GM18505 (cell line): ENCODE measurements at regions not wholly inside any gene's neighbourhood (a gene's known extent, or its start where the extent isn't known, plus 50 kb on each side); places are given as distances from the start of the nearest gene placed in this dataset.
"Not testable (repeated sequence)": the region's sequence is repeated elsewhere in the genome, so short reads cannot be mapped to it uniquely, and the experiment has no call there.

Experiments
- ATAC-seq: cut with Tn5 transposase; IDR thresholded peaks from one replicate; pipeline ENCODE4 v1.9.1; 2021; ENCODE audit not compliant: unreplicated experiment
- POLR2A ChIP-seq: IDR thresholded peaks from 4 replicates; pipeline ENCODE4 v1.6.1; 2011; ENCODE audit warnings: borderline replicate concordance; ENCODE audit not compliant: insufficient read depth, insufficient read length; ENCODE audit errors: extremely low read depth

- no peak for ATAC-seq
- no peak for TF ChIP-seq POLR2A
Measured at GRCh38 chr5:115453391-115454095, 91.0 kb downstream of the FEM1C start.

DNA sequence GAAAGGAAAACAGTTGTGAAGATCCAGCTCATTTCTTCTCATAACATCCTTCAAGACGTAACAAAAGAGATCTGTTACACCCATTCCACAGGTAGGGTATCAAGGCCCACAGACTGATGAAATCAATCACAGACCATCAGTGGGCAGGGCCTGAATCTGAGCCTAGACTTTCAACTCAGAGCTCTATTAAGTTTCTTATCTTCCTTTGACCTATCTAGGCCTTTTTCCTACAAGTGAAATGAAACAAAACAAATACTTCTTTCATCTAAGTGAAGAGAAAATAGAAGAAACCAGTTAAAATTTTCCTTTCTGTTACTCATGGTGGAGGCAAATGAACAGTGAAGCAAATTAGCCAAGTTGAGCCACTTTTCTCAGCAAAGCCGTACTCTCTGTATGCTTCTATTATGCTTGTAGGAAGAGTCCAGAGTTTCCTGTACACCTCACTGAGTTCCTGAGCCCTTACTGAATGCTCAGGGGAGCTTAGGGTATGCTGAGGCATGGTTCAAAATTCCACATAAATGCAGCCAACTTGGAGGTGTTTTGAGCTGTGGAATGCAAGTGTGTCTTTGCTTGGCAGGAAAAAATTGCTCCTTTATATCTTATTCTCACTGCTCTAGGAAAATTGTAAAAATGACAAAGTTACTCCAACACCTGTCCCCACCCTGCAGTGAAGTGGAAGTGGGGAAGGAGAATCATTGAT is 91.9 kb downstream of the FEM1C start:
- ATAC-seq: no peak
- TF ChIP-seq POLR2A: no peak

DNA sequence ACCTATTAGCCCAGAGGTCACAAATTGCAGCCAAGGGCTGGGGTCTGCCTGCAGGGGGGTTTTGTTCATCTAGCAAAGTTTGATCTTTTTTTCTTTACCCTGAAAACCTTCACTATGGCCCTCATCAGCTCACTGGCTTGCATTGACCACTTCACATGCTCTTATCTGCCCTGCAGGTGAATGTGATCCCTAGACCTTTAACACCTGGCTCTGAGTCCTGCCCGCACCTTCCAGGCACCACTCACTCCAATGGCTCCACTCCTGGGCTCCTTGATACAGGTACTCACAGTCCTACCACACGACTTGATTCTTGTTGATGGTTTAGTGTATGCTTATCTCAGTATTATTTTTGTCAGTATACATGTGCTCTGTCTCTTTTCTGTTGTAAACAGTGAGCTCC is 92.5 kb downstream of the FEM1C start:
- TF ChIP-seq POLR2A: no peak
- ATAC-seq: no peak

DNA sequence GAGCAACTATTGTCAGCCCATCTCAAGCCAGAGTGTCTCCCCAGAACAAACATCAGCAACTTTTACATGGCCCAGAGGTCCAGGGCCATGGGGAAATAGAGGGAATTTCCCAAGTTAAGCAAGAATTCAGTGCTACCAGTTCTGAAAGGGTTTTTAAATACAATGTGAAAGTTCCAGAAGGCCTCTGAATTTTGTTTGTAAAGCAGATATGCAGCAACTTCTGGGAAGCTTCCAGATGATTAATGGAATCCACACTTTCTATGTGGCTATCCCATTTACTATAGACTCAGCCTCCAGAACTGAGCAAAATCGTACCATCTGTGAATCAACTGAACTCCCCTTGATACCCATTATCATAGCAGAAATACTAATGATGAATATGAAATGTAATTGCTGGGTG is 93.8 kb downstream of the FEM1C start:
- ATAC-seq: no peak
- no peak for TF ChIP-seq POLR2A

DNA sequence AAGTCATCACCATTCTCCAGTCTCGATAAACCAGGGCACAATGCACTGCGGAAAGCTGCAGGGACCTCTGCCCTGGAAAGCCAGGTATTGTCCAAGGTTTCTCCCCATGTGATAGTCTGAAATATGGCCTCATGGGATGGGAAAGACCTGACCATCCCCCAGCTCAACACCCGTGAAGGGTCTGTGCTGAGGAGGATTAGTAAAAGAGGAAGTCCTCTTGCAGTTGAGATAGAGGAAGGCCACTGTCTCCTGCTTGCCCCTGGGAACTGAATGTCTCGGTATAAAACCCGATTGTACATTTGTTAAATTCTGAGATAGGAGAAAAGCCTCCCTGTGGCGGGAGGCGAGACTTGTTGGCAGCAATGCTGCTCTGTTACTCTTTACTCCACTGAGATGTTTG is 95.9 kb downstream of the FEM1C start:
- not testable (repeated sequence) for ATAC-seq

DNA sequence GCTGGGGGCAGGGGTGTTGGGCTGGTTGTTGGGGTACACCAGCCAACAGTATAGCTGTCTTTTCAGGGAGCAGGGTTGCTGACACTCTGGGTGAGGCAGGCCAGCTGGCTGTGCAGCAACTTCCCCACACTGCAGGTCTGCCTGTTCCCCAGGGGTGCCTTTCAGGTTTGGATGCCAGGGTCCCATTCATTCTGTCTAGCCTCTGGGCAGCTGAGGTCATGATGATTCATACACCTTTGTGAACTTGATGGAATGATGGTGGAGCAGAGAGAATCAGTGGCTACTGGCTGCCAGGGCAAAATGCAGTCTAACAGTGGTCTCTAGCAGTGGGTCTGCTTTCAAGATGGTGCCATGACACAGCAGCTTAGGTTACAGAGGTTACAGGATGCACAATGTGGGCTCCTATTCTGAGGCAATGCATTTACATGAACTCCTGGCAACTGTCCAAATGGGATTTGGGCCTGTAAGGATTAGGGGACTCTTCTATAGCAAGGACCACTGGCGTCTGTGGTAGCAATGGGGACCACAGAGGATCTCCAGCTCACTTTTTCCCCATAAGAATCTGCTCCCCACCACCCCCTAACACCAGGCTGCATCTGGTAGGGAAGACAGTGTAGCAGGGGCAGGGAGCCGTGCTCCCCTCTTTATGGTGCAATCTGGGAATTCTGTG is 103.7 kb downstream of the FEM1C start:
- TF ChIP-seq POLR2A: no peak
- no peak for ATAC-seq

- no peak for TF ChIP-seq POLR2A
Measured at GRCh38 chr5:115439639-115440038, 104.9 kb downstream of the FEM1C start.

DNA sequence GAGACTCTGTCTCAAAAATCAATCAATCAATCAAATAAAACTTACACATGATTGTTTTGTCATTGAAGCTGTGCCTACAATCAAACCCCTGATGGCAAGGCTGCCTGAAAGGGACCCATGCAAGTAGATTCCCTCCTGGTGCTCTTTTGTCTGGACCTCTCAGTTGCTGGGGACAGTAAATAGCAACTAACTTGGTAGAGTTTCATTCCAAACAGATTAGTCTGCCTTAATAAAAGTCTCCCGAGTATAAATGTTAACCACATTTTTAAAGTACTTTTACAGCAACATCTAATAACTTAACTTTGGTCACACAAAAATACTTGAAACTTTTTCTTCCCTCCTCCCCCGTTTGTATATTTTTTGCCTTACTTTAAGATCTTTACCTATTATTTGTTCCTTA is 105.5 kb downstream of the FEM1C start:
- TF ChIP-seq POLR2A: no peak

More at GRCh38 chr5:115439639-115440038, 104.9 kb downstream of the FEM1C start:
- no peak for ATAC-seq

DNA sequence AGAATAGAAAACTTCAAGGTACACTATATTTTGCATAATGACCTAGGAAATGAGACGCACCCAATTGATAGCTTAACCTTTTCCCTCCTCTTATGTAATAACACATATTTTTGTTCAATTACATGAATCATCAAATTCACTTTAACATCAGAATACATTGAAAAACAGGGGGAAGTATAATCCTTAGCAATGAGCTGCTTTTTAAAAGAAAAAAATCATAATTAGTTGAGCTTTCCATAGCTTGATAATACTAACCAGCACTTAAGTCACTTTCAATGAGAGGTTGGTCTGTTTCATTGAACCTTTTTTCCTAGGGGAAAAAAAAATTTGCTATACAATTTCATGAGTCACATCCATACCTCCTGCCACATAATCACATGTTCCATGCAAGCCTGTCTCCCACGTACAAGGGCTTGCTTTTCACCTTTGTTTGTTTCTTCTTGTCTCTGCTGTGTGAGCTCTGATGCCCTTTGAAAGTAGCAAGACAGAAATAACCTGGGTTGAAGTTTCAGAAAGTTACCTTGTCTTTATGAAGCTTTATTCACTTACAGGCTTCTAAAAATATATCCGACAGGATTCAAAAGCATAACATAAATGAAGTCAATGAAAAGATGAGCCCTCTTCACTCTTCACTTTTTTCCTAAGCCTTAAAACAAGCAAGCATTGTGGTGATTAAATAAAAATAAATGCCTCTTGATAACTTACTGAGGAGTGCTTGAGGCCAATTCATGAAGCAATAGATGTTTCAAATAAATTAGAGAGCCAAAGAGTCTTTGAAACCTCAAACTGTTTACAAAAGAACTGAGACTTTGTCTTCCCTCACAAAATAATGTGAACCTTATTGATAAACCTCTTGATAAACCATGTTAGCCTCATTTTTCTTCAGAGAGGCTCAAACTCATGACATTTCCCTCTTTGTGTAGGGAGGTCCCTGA is 108.5 kb downstream of the FEM1C start:
- no peak for ATAC-seq
- TF ChIP-seq POLR2A: no peak

More for the DNA sequence above, 105.5 kb downstream of the FEM1C start:
- ATAC-seq: no peak

- no peak for TF ChIP-seq POLR2A
Measured at GRCh38 chr5:115435065-115435777, 109.4 kb downstream of the FEM1C start.

GRCh38 chr5:115433918-115434317 is 110.7 kb downstream of the FEM1C start:
- TF ChIP-seq POLR2A: no peak
- no peak for ATAC-seq

More at GRCh38 chr5:115435065-115435777, 109.4 kb downstream of the FEM1C start:
- no peak for ATAC-seq

- no peak for ATAC-seq
- no peak for TF ChIP-seq POLR2A
Measured at GRCh38 chr5:115432691-115433090, 111.9 kb downstream of the FEM1C start.
